ENCODE measurements at regions not wholly inside any gene's neighbourhood (a gene's known extent, or its start where the extent isn't known, plus 50 kb on each side); places are given as distances from the start of the nearest gene placed in this dataset.

GRCh38 chr16:72362476-72362875 lies 190.5 kb upstream of the PMFBP1 start (continued):
- no peak for TF ChIP-seq FOSL1 (IDR thresholded peaks at IDR 0.05; ENCODE audit: insufficient read depth, low read depth, low read length)
- no peak for TF ChIP-seq TAF7 (optimal IDR thresholded peaks at IDR 0.05; ENCODE audit: borderline replicate concordance, low read depth, low read length)
- TF ChIP-seq SIX5 (IDR thresholded peaks at IDR 0.05; ENCODE audit: low read depth, low read length) = no peak
- no peak for TF ChIP-seq BCL11A (IDR thresholded peaks at IDR 0.05; ENCODE audit: low read depth in 2 of 2, low read length in 2 of 2)
- TF ChIP-seq, protein P1, sequence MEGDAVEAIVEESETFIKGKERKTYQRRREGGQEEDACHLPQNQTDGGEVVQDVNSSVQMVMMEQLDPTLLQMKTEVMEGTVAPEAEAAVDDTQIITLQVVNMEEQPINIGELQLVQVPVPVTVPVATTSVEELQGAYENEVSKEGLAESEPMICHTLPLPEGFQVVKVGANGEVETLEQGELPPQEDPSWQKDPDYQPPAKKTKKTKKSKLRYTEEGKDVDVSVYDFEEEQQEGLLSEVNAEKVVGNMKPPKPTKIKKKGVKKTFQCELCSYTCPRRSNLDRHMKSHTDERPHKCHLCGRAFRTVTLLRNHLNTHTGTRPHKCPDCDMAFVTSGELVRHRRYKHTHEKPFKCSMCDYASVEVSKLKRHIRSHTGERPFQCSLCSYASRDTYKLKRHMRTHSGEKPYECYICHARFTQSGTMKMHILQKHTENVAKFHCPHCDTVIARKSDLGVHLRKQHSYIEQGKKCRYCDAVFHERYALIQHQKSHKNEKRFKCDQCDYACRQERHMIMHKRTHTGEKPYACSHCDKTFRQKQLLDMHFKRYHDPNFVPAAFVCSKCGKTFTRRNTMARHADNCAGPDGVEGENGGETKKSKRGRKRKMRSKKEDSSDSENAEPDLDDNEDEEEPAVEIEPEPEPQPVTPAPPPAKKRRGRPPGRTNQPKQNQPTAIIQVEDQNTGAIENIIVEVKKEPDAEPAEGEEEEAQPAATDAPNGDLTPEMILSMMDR (IDR thresholded peaks at IDR 0.05; ENCODE audit: control extremely low read depth in 1 of 3, insufficient read depth in 1 of 3, low read depth in 1 of 3, low read length in 3 of 3) = no peak
- no peak for TF ChIP-seq ASH2L (IDR thresholded peaks at IDR 0.05; ENCODE audit: low read length)
- TF ChIP-seq, protein P2, sequence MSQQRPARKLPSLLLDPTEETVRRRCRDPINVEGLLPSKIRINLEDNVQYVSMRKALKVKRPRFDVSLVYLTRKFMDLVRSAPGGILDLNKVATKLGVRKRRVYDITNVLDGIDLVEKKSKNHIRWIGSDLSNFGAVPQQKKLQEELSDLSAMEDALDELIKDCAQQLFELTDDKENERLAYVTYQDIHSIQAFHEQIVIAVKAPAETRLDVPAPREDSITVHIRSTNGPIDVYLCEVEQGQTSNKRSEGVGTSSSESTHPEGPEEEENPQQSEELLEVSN (IDR thresholded peaks at IDR 0.05) = no peak
